Esophagus squamous epithelium (tissue), 5 donors: ENCODE measurements at regions not wholly inside any gene's neighbourhood (a gene's known extent, or its start where the extent isn't known, plus 50 kb on each side); places are given as distances from the start of the nearest gene placed in this dataset.

Experiments used
- DNase-seq: peaks from one replicate; lab custom pipeline; 2025; lab: John Stamatoyannopoulos, UW
- H3K27ac ChIP-seq, 4 donors: fragments of 200-600 bp; sonication (generic); one replicate each; pipeline ENCODE4 v1.5.1; 2016 to 2019; ENCODE audit warnings: mild to moderate bottlenecking in 1 of 4
- H3K27me3 ChIP-seq, 4 donors: fragments of 200-600 bp; sonication (generic); 1 replicate in 3 of 4; 2 replicates in 1 of 4; pipeline versions ENCODE4 v1.5.1 to v1.6.0; 2017 to 2021; ENCODE audit warnings: antibody characterized with exemption in 1 of 4
- H3K36me3 ChIP-seq, 3 donors: fragments of 200-600 bp; sonication (generic); one replicate each; pipeline ENCODE4 v1.5.1; 2016 to 2019
- H3K4me1 ChIP-seq, 3 donors: fragments of 200-600 bp; sonication (generic); one replicate each; pipeline ENCODE4 v1.5.1; 2017 to 2019
- H3K4me3 ChIP-seq, 4 donors: fragments of 200-600 bp; sonication (generic); 1 replicate in 3 of 4; 2 replicates in 1 of 4; pipeline ENCODE4 v1.5.1; 2016 to 2019; ENCODE audit warnings: mild to moderate bottlenecking in 2 of 4, moderate library complexity in 1 of 4
- H3K9me3 ChIP-seq, 3 donors: fragments of 200-600 bp; sonication (generic); one replicate each; pipeline ENCODE4 v1.5.1; 2016 to 2019
- POLR2A ChIP-seq, 4 donors: fragments of 450-650 bp; IDR thresholded peaks; one replicate each; pipeline ENCODE4 v1.6.1; 2017; ENCODE audit warnings: antibody characterized with exemption in 4 of 4, mild to moderate bottlenecking in 4 of 4, moderate library complexity in 3 of 4
- WGBS, 2 donors: methylation state at CpG; one replicate each; pipeline ENCODE4 v1.1.5; 2018; 5-methylcytosine and 5-hydroxymethylcytosine counted together
- intact Hi-C: fragments of 100-400 bp; cut with DNase I; formaldehyde crosslinking; loops from one replicate; pipeline ENCODE4 v1.15.0; 2022
- TF ChIP-seq, protein P1 (sequence below), 6 experiments: fragments of 450-650 bp in 4 of 6; fragments of 200-600 bp in 2 of 6; sonication (generic) in 2 of 6; IDR thresholded peaks; one replicate each; pipeline ENCODE4 v1.5.1; 2016 to 2019; ENCODE audit warnings: antibody characterized with exemption in 6 of 6, mild to moderate bottlenecking in 4 of 6, moderate library complexity in 4 of 6
- donor health status: DM: yes; HTN: yes; CAD: no.

DNA sequence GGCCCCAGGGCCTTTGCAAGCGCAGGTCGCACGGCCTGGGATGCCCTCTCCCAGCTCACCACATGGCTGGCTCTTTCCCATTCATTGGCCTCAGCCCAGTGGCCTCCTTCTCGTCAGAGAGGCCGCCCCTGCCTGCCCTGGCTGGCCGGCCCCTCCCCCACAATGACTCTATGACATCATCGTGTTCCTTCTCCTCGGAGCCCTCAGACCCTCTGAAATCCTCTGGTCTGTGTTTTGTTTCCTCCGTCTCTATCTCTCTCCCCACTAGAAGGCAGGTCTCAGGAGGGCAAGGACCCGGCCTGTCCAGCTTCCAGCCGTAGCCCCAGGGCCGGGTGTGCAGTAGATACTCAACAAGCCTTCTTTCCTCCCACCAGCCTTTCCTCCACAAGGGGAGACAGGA, 164.8 kb upstream of the FOXF1 start:
- intact Hi-C loops, result no loop called here
- Histone ChIP-seq H3K27me3 (peaks cover 0 to 69% (median 2%) of the 10 kb centered on the region in 4 donors), H3K36me3 (no peaks in the 10 kb centered on the region), H3K4me3 (no peak overlapping the region), H3K4me1 (peaks cover 4 to 23% (median 13%) of the 10 kb centered on the region in 3 donors), H3K9me3 (no peaks in the 10 kb centered on the region), H3K27ac (peak overlapping the region in 1 of 4 donors; percentile 3)
- 49 to 60% methylated on average over 5 to 11 of the region's 12 CpGs for WGBS, 2 donors
- TF ChIP-seq, protein P1, sequence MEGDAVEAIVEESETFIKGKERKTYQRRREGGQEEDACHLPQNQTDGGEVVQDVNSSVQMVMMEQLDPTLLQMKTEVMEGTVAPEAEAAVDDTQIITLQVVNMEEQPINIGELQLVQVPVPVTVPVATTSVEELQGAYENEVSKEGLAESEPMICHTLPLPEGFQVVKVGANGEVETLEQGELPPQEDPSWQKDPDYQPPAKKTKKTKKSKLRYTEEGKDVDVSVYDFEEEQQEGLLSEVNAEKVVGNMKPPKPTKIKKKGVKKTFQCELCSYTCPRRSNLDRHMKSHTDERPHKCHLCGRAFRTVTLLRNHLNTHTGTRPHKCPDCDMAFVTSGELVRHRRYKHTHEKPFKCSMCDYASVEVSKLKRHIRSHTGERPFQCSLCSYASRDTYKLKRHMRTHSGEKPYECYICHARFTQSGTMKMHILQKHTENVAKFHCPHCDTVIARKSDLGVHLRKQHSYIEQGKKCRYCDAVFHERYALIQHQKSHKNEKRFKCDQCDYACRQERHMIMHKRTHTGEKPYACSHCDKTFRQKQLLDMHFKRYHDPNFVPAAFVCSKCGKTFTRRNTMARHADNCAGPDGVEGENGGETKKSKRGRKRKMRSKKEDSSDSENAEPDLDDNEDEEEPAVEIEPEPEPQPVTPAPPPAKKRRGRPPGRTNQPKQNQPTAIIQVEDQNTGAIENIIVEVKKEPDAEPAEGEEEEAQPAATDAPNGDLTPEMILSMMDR (IDR thresholded peaks at IDR 0.05), result no peak
- no peak for DNase-seq

DNA sequence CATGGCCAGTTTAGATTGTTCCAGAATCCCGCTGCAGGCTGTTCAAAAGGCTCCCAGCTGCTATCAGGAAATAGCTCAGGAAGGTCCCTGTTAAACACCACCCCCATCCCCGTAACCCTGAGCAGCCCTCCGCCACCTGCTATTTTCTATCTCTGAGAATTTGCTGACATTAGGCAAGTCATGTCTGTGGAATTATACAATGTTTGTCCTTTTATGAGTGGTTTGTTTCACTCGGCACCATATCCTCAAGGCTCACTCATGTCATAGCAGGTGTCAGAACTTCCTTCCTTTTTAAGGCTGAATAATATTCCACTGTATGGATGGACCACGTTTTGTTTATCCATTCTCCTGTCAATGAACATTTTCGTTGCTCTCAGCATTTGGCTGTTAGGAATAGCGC, 164.3 kb upstream of the FOXF1 start:
- TF ChIP-seq, protein P1 (IDR thresholded peaks at IDR 0.05), result no peak
- TF ChIP-seq POLR2A (IDR thresholded peaks at IDR 0.05), result no peak
- H3K36me3 ChIP-seq, result no peaks in the 10 kb centered on the region
- peaks cover 0 to 66% (median 2%) of the 10 kb centered on the region in 4 donors for H3K27me3 ChIP-seq
- H3K4me1 ChIP-seq, result peaks cover 4 to 23% (median 13%) of the 10 kb centered on the region in 3 donors
- no peaks in the 10 kb centered on the region for H3K9me3 ChIP-seq
- no peak overlapping the region for H3K4me3 ChIP-seq
- no peak for DNase-seq
- 59 to 67% methylated on average over 7 of the region's 7 CpGs for WGBS, 2 donors
- H3K27ac ChIP-seq, result no peak overlapping the region
- intact Hi-C loops, result no loop called here

DNA sequence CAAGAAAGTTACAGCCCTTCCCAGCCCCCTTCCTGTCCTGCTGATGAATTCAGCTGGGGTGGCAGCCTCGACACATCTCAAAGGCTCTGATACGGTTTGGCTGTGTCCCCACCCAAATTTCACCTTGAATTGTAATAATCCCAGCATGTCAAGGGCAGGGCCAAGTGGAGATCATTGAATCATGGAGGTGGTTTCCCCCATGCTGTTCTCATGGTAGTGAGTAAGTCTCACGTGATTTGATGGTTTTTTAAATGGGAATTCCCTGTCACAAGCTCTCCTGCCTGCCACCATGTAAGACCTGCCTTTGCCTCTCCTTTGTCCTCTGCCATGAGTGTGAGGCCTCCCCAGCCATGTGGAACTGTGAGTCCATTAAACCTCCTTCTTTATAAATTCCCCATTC, 163.2 kb upstream of the FOXF1 start:
- Histone ChIP-seq H3K27ac (no peak overlapping the region), H3K9me3 (no peaks in the 10 kb centered on the region), H3K27me3 (peaks cover 0 to 55% (median 2%) of the 10 kb centered on the region in 4 donors), H3K4me1 (peaks cover 4 to 23% (median 13%) of the 10 kb centered on the region in 3 donors), H3K36me3 (no peaks in the 10 kb centered on the region), H3K4me3 (no peak overlapping the region)
- intact Hi-C loops, result no loop called here
- 36 to 46% methylated on average over 3 of the region's 3 CpGs for WGBS, 2 donors
- DNase-seq, result no peak
- TF ChIP-seq, protein P1 (IDR thresholded peaks at IDR 0.05), result no peak
- no peak for TF ChIP-seq POLR2A (IDR thresholded peaks at IDR 0.05)

DNA sequence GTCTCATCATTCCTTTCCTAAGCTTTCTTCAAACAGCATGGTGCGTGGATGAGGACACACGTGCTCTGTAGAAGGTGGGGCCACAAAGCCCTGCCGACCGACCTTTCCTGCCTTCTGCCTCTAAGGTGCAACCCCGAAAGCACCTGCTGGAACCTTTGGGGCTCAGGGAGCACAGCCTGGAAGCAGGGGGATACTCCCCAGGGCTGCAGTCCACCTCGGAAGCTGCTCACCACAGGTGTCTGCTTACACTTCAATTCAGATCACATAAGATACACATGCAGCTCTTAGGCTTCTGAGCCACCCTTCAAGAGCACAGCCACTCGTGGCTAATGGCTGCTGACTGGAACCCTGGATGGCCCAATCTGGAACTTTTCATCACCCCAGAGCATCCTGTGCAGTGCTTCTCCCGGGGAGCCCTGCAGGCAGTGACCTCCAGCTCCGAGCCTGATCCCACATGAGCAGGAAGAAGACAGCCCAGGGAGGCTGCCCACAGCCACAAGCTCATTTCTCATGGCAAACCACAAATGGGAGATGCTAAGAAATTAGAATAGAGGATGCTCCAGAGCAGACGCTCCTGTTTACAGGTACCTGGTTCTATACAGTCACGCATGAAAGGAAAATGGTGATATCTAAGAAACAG, 162.3 kb upstream of the FOXF1 start:
- TF ChIP-seq, protein P1 (IDR thresholded peaks at IDR 0.05), result no peak
- no peak for TF ChIP-seq POLR2A (IDR thresholded peaks at IDR 0.05)
- 67 to 90% methylated on average over 2 to 7 of the region's 11 CpGs for WGBS, 2 donors
- Histone ChIP-seq H3K27me3 (peaks cover 0 to 47% (median 2%) of the 10 kb centered on the region in 4 donors), H3K4me3 (no peak overlapping the region), H3K36me3 (no peaks in the 10 kb centered on the region), H3K27ac (no peak overlapping the region), H3K9me3 (no peaks in the 10 kb centered on the region), H3K4me1 (peaks cover 4 to 17% (median 8%) of the 10 kb centered on the region in 3 donors)
- no peak for DNase-seq
- intact Hi-C loops, result no loop called here

DNA sequence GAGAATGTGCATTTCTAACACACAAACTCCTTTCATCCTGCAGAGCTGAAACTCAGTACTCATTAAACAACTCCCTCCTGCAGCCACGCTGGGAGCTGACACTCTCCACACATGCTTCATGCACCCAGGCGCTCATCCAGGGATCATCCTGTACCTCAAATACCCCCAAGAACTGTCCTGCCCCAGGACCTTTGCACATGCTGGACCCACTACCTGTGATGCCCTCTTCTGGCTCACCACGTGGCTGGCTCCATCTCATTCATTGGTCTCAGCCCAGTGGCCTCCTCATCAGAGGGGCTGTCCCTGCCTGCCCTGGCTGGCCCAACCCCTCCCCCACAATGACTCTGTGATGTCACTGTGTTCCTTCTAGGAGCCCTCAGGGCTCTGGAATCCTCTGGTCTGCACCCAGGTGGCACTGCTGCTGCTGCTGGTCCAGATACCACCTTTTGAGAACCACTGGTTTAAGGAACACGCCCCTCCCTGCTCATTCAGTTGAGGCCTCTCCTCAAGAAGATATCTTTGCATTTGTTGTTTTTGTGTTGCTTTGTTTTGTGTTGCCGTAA, 160.9 kb upstream of the FOXF1 start:
- no peak for DNase-seq
- 67 to 74% methylated on average over 5 of the region's 5 CpGs for WGBS, 2 donors
- H3K4me1 ChIP-seq, result peaks cover 0 to 4% (median 1%) of the 10 kb centered on the region in 3 donors
- no peak overlapping the region for H3K27ac ChIP-seq
- peaks cover 0 to 47% (median 2%) of the 10 kb centered on the region in 4 donors for H3K27me3 ChIP-seq
- H3K36me3 ChIP-seq, result no peaks in the 10 kb centered on the region
- intact Hi-C loops, result no loop called here
- TF ChIP-seq, protein P1 (IDR thresholded peaks at IDR 0.05), result no peak
- no peak for TF ChIP-seq POLR2A (IDR thresholded peaks at IDR 0.05)
- no peak overlapping the region for H3K4me3 ChIP-seq
- no peaks in the 10 kb centered on the region for H3K9me3 ChIP-seq
